ENCODE measurements at regions not wholly inside any gene's neighbourhood (a gene's known extent, or its start where the extent isn't known, plus 50 kb on each side); places are given as distances from the start of the nearest gene placed in this dataset.
A peak's percentile ranks its signal among the peaks of the same experiment; 100 is the strongest.

DNA sequence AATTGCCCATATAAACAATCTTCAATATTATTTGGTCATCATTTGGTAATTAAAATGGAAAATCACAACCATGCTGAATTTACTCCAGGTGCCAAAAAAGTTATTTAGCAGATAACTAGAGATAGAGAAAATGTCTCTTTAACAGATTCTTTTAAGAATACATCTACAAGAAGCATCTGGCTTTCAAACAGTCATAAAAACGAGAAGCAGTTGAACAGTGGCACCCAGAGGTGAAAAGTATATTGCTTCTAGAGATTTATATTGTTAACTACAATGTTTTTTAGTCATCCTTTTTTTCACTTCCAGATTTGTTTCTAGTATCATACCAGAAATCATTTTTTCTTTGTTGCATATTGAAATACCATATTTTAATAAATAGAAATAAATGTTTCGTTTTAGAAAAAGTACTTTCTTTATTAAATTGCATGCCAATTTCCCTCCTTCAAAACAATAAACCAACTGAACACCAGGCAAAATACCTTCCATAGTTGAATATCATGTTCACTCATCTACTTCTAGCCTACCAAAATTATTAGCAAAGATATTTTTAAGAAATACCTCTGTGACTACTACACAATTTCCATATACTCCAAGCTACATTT, 65.4 kb upstream of the HNRNPA3 start:
- TF ChIP-seq, protein P1, sequence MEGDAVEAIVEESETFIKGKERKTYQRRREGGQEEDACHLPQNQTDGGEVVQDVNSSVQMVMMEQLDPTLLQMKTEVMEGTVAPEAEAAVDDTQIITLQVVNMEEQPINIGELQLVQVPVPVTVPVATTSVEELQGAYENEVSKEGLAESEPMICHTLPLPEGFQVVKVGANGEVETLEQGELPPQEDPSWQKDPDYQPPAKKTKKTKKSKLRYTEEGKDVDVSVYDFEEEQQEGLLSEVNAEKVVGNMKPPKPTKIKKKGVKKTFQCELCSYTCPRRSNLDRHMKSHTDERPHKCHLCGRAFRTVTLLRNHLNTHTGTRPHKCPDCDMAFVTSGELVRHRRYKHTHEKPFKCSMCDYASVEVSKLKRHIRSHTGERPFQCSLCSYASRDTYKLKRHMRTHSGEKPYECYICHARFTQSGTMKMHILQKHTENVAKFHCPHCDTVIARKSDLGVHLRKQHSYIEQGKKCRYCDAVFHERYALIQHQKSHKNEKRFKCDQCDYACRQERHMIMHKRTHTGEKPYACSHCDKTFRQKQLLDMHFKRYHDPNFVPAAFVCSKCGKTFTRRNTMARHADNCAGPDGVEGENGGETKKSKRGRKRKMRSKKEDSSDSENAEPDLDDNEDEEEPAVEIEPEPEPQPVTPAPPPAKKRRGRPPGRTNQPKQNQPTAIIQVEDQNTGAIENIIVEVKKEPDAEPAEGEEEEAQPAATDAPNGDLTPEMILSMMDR (IDR thresholded peaks at IDR 0.05; ENCODE audit: borderline replicate concordance, insufficient read depth, low read depth, low read length): no peak
- no peak overlapping the region for H3K4me3 ChIP-seq (ENCODE audit: low read depth, low read length)

- TF ChIP-seq, protein P1 (IDR thresholded peaks at IDR 0.05; ENCODE audit: borderline replicate concordance, insufficient read depth, low read depth, low read length): no peak
- H3K4me3 ChIP-seq (ENCODE audit: low read depth, low read length): no peak overlapping the region
These were observed 64.7 kb upstream of the HNRNPA3 start for GRCh38 chr2:177147834-177148445.

GRCh38 chr2:177148477-177149154, 64.0 kb upstream of the HNRNPA3 start:
- H3K4me3 ChIP-seq (ENCODE audit: low read depth, low read length): peak overlapping the region; percentile 51
- TF ChIP-seq, protein P1 (IDR thresholded peaks at IDR 0.05; ENCODE audit: borderline replicate concordance, insufficient read depth, low read depth, low read length): peak; percentile 93

DNA sequence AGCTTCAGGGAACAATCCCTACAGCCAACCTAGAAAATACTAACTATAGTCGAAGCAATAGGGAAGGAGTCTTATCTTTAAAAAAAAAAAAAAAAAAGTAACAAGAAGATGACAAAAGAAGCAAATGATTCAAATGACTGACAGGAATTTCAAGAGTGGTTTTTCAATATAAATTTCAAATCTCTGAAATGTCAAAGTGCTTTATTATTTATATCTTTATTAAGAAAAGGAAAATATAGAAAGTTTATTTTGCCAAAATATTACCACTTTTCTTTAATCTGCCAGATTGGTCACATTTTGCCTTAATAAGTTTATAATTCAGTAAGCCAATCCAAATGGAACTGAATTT, 63.5 kb upstream of the HNRNPA3 start:
- no peak overlapping the region for H3K4me3 ChIP-seq (ENCODE audit: low read depth, low read length)
- TF ChIP-seq, protein P1 (IDR thresholded peaks at IDR 0.05; ENCODE audit: borderline replicate concordance, insufficient read depth, low read depth, low read length): no peak

DNA sequence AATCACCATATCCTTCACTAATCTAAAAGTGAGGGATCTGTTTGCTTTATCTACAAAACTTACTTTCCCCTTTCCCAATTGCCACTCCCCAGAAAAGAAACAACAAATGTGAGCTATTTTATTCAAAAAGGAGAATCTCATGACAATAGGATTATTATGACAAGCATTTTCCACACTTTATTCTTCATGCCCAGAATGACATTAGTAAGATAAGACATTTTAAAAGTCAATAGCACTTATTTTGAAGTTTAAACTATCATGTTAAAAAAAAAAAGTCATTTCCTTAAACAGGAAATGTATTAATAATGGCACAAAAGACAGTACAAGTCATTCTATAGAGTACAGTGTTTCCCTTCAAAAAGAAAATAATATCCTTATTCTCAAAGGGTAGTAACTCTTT, 58.8 kb upstream of the HNRNPA3 start:
- TF ChIP-seq, protein P1 (IDR thresholded peaks at IDR 0.05; ENCODE audit: borderline replicate concordance, insufficient read depth, low read depth, low read length): no peak
- no peak overlapping the region for H3K4me3 ChIP-seq (ENCODE audit: low read depth, low read length)

GRCh38 chr2:177154809-177155208, 57.8 kb upstream of the HNRNPA3 start:
- TF ChIP-seq, protein P1 (IDR thresholded peaks at IDR 0.05; ENCODE audit: borderline replicate concordance, insufficient read depth, low read depth, low read length): no peak
- no peak overlapping the region for H3K4me3 ChIP-seq (ENCODE audit: low read depth, low read length)

- H3K4me3 ChIP-seq (ENCODE audit: low read depth, low read length): no peak overlapping the region
- TF ChIP-seq, protein P1 (IDR thresholded peaks at IDR 0.05; ENCODE audit: borderline replicate concordance, insufficient read depth, low read depth, low read length): no peak
These were observed 57.0 kb upstream of the HNRNPA3 start for GRCh38 chr2:177155631-177156030.

Measured in GM12875 (cell line).